Gastroesophageal sphincter (tissue), 4 donors: ENCODE measurements at regions not wholly inside any gene's neighbourhood (a gene's known extent, or its start where the extent isn't known, plus 50 kb on each side); places are given as distances from the start of the nearest gene placed in this dataset.

Source experiments
- ATAC-seq: fragments of 150-250 bp; one replicate; pipeline ENCODE4 v1.9.1; 2016; ENCODE audit warnings: mild to moderate bottlenecking, moderate library complexity
- H3K27ac ChIP-seq, 4 donors: fragments of 200-600 bp; sonication (generic) in 3 of 4; 1 replicate in 3 of 4; 2 replicates in 1 of 4; pipeline ENCODE4 v1.5.1; 2016 to 2019
- H3K27me3 ChIP-seq: fragments of 200-600 bp; sonication (generic); one replicate; pipeline ENCODE4 v1.5.1; 2019
- H3K36me3 ChIP-seq, 2 donors: fragments of 200-600 bp; sonication (generic); one replicate each; pipeline ENCODE4 v1.5.1; 2019; ENCODE audit warnings: control low read depth in 1 of 2
- H3K4me1 ChIP-seq, 3 donors: fragments of 200-600 bp; sonication (generic); 1 replicate in 2 of 3; 2 replicates in 1 of 3; pipeline ENCODE4 v1.5.1; 2016 to 2019; ENCODE audit warnings: control low read depth in 2 of 3
- H3K4me3 ChIP-seq, 2 donors: fragments of 200-600 bp; sonication (generic); one replicate each; pipeline ENCODE4 v1.5.1; 2019; ENCODE audit warnings: mild to moderate bottlenecking in 1 of 2, moderate library complexity in 1 of 2
- H3K9me3 ChIP-seq, 3 donors: fragments of 200-600 bp; sonication (generic); one replicate each; pipeline ENCODE4 v1.5.1; 2017 to 2019; ENCODE audit warnings: control low read depth in 2 of 3
- CTCF ChIP-seq, 4 experiments: fragments of 200-600 bp in 2 of 4; fragments of 450-650 bp in 2 of 4; sonication (generic) in 1 of 4; IDR thresholded peaks; one replicate each; pipeline ENCODE4 v1.5.1; 2017 to 2019; ENCODE audit warnings: antibody characterized with exemption in 4 of 4, mild to moderate bottlenecking in 2 of 4, moderate library complexity in 2 of 4
- EP300 ChIP-seq: sonication (generic); formaldehyde crosslinking; IDR thresholded peaks from one replicate; pipeline ENCODE4 v1.6.1; 2017; ENCODE audit warnings: antibody characterized with exemption, mild to moderate bottlenecking
- POLR2A ChIP-seq, 2 donors: fragments of 450-650 bp; IDR thresholded peaks; one replicate each; pipeline ENCODE4 v1.6.1; 2017; ENCODE audit warnings: antibody characterized with exemption in 2 of 2, mild to moderate bottlenecking in 2 of 2, moderate library complexity in 1 of 2
- POLR2AphosphoS5 ChIP-seq: sonication (generic); formaldehyde crosslinking; IDR thresholded peaks from one replicate; pipeline ENCODE4 v1.6.1; 2017; ENCODE audit warnings: antibody characterized with exemption
- WGBS, 2 donors: methylation state at CpG; one replicate each; pipeline ENCODE4 v1.1.5; 2018; ENCODE audit warnings: low coverage in 1 of 2; 5-methylcytosine and 5-hydroxymethylcytosine counted together

- ATAC-seq, result no peak
- no peaks in the 10 kb centered on the region for H3K4me1 ChIP-seq
- H3K27me3 ChIP-seq, result no peaks in the 10 kb centered on the region
- 76 to 100% methylated on average over 1 of the region's 1 CpG for WGBS, 2 donors
- no peaks in the 10 kb centered on the region for H3K36me3 ChIP-seq
- H3K9me3 ChIP-seq, result no peaks in the 10 kb centered on the region
- TF ChIP-seq POLR2A (IDR thresholded peaks at IDR 0.05) (no peak), CTCF (IDR thresholded peaks at IDR 0.05) (no peak), EP300 (no peak), POLR2AphosphoS5 (no peak)
- no peak overlapping the region for H3K27ac ChIP-seq
- no peak overlapping the region for H3K4me3 ChIP-seq
Observed at GRCh38 chr1:106680216-106680615, 376.3 kb upstream of the PRMT6 start.

DNA sequence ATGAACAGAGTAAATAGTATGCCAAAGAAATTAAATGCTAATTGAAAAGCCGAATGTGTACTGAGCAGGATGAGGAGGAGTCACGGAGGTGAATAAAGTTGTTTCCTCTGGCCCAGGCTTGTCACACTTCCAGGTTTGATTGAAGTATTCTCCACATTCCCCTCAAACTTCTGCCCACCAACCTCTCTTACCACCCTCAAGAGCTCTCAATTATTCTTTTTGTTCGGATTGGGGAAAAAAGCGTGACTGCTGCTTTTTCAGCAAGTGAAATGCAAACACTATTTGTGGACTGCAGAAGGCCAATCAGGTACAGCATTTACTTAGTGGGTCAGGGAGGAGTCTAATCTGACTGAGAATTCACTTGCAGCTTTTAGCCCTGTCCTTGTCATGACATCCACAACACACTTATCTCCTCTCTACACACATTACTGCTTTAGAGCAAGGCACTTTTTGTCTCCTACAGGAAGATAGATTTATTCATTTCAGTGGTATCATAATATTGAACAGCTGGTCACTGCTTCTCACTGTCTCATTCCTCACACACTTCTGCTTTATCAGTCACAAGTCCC lies 375.6 kb upstream of the PRMT6 start:
- 23 to 35% methylated on average over 3 to 4 of the region's 4 CpGs for WGBS, 2 donors
- H3K27ac ChIP-seq, result no peak overlapping the region
- no peaks in the 10 kb centered on the region for H3K4me1 ChIP-seq
- TF ChIP-seq CTCF (IDR thresholded peaks at IDR 0.05), result no peak
- TF ChIP-seq EP300, result no peak
- TF ChIP-seq POLR2AphosphoS5, result no peak
- no peak for TF ChIP-seq POLR2A (IDR thresholded peaks at IDR 0.05)
- no peaks in the 10 kb centered on the region for H3K9me3 ChIP-seq
- no peak overlapping the region for H3K4me3 ChIP-seq
- no peak for ATAC-seq
- no peaks in the 10 kb centered on the region for H3K27me3 ChIP-seq
- no peaks in the 10 kb centered on the region for H3K36me3 ChIP-seq

DNA sequence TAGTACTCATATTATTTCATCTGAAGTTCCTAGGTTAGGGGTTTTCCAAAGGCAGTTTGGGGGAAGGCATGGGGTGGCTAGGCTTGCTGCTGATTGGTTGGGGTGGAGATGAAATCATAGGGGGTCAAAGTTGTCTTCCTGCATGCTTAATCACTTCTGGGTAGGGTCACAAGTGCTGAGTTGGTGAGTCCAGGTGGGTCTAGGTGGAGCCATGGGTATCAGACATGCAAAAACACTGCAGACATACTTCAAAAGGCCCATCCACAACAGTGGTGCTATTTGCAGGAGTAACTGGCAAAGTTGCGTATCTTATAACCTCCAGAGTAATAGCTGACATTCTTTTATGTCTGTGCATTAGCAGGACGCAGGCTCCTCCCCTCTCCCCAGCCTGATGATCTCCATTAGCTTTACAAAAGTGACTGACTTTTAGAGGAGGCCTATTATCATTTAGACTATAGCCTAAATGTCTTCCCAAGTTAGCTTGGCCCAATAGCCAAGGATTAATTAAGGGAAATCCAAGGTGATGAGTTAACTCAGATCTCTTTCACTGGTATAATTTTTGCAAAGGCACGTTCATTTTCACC lies 374.4 kb upstream of the PRMT6 start:
- TF ChIP-seq EP300 (no peak), CTCF (IDR thresholded peaks at IDR 0.05) (no peak), POLR2A (IDR thresholded peaks at IDR 0.05) (no peak), POLR2AphosphoS5 (no peak)
- no peaks in the 10 kb centered on the region for H3K4me1 ChIP-seq
- no peaks in the 10 kb centered on the region for H3K27me3 ChIP-seq
- no peaks in the 10 kb centered on the region for H3K9me3 ChIP-seq
- no peak for ATAC-seq
- no peaks in the 10 kb centered on the region for H3K36me3 ChIP-seq
- no peak overlapping the region for H3K4me3 ChIP-seq
- no peak overlapping the region for H3K27ac ChIP-seq
- 56 to 74% methylated on average over 3 of the region's 3 CpGs for WGBS, 2 donors

DNA sequence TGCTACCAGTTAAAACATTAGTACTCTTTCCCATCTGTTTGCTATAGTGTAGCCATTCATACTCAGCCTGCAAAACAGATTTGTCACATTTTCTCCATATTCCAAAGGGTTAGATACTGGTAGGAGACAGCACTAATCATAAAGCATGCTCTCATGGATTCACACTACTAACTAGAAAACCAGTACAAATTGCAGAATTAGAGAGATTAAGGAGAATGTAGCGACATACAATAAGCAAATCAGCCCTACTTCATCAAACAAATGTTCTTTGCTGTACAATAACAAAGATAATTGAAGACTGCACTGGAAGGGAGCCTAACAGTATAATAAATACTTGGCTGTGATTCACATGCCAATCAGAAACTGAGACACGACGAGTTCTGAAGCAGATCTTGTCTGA lies 368.0 kb upstream of the PRMT6 start:
- no peaks in the 10 kb centered on the region for H3K36me3 ChIP-seq
- WGBS, 2 donors, result 17 to 22% methylated on average over 3 of the region's 3 CpGs
- no peak overlapping the region for H3K27ac ChIP-seq
- H3K9me3 ChIP-seq, result no peaks in the 10 kb centered on the region
- TF ChIP-seq POLR2AphosphoS5, result no peak
- TF ChIP-seq EP300, result no peak
- no peak for TF ChIP-seq POLR2A (IDR thresholded peaks at IDR 0.05)
- TF ChIP-seq CTCF (IDR thresholded peaks at IDR 0.05), result no peak
- no peaks in the 10 kb centered on the region for H3K27me3 ChIP-seq
- no peaks in the 10 kb centered on the region for H3K4me1 ChIP-seq
- ATAC-seq, result no peak
- H3K4me3 ChIP-seq, result no peak overlapping the region

- TF ChIP-seq CTCF (IDR thresholded peaks at IDR 0.05) (no peak), POLR2AphosphoS5 (no peak), POLR2A (IDR thresholded peaks at IDR 0.05) (no peak), EP300 (no peak)
Observed at GRCh38 chr1:106698660-106699059, 357.8 kb upstream of the PRMT6 start.

More at GRCh38 chr1:106698660-106699059, 357.8 kb upstream of the PRMT6 start:
- H3K27me3 ChIP-seq, result no peaks in the 10 kb centered on the region
- no peaks in the 10 kb centered on the region for H3K9me3 ChIP-seq
- no peaks in the 10 kb centered on the region for H3K4me1 ChIP-seq
- H3K27ac ChIP-seq, result no peak overlapping the region
- no peak overlapping the region for H3K4me3 ChIP-seq
- ATAC-seq, result no peak
- H3K36me3 ChIP-seq, result no peaks in the 10 kb centered on the region
